Pancreas (tissue), 10 donors: ENCODE measurements at regions not wholly inside any gene's neighbourhood (a gene's known extent, or its start where the extent isn't known, plus 50 kb on each side); places are given as distances from the start of the nearest gene placed in this dataset.

ENCODE experiments used
- ATAC-seq, 4 donors: fragments of 200-7000 bp; cut with Tn5 transposase; one replicate each; pipeline versions ENCODE4 v1.8.0 to v1.9.1; 2020; ENCODE audit warnings: mild to moderate bottlenecking in 4 of 4, moderate library complexity in 4 of 4
- DNase-seq, 6 donors: peaks; one replicate each; pipeline ENCODE4 v3.0.0-alpha.2; 2020
- FAIRE-seq: peaks from 2 replicates; lab custom pipeline; 2012; peaks lifted over from hg19 to GRCh38; lab: Jason Lieb, UNC
- H3K27ac ChIP-seq, 4 donors: fragments of 200-600 bp; sonication (generic); 1 replicate in 3 of 4; 2 replicates in 1 of 4; pipeline versions ENCODE4 v1.5.0 to v1.8.0; 2020
- H3K27me3 ChIP-seq, 4 donors: fragments of 200-600 bp; one replicate each; pipeline ENCODE4 v1.8.0; 2021
- H3K36me3 ChIP-seq, 3 donors: fragments of 200-600 bp; sonication (generic) in 1 of 3; one replicate each; pipeline versions ENCODE4 v1.5.0 to v1.8.0; 2020 to 2021
- H3K4me1 ChIP-seq, 3 donors: fragments of 200-600 bp; one replicate each; pipeline ENCODE4 v1.8.0; 2021
- H3K4me3 ChIP-seq, 4 donors: fragments of 200-600 bp; sonication (generic) in 2 of 4; one replicate each; pipeline versions ENCODE4 v1.5.0 to v1.8.0; 2020 to 2021
- H3K9me3 ChIP-seq, 4 donors: fragments of 200-600 bp; one replicate each; pipeline ENCODE4 v1.8.0; 2021
- WGBS, 2 donors: extraction: QIAGEN DNeasy Blood & Tissue Kit; methylation state at CpG; one replicate each; pipeline ENCODE4 v1.1.7; 2013; 5-methylcytosine and 5-hydroxymethylcytosine counted together
- intact Hi-C, 3 donors: fragments of 100-400 bp; cut with DNase I; formaldehyde crosslinking; loops; one replicate each; pipeline versions ENCODE4 v1.11.1 to v1.14.2; 2022
- TF ChIP-seq, protein P1 (sequence below), 4 donors: fragments of 200-600 bp; sonication (generic) in 3 of 4; IDR thresholded peaks; one replicate each; pipeline versions ENCODE4 v1.5.0 to v1.8.0; 2021; ENCODE audit warnings: antibody characterized with exemption in 4 of 4
- donor health status: healthy with polysubstance abuse.
- donor health status: DM: no; HTN: no; CAD: no; lungs with moderate emphysema.
- donor health status: DM: no; HTN: no; CAD: no.
- donor health status: control.
- donor health status: control.
- donor health status: Bipolar disorder and iron deficiency.
- donor health status: DM: yes; HTN: yes; CAD: no.
- donor health status: DM: no; HTN: no; CAD: no.
- donor health status: DM: no; HTN: no; CAD: no.
- donor health status: DM: yes; HTN: yes; CAD: no.

DNA sequence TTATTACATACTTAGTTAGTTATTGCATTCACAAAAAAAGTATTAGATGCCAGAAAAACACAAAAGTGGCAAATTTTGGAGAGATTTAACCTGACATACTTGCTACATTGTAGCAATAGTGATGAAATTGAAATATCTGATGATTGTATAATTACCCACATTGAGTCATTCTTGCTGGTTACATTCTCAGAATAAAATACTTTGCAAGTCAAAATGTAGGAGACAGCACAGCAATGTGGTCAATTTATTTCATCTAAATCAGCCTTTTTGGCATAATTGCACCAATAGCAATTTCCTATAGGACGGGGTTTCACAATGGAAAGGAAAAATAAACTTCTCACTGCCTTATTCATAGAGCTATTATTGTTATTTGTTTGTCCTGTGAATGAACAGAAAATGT, 125.0 kb upstream of the ETV6 start:
- ATAC-seq (no peak), DNase-seq (no peak), FAIRE-seq (no peak)
- TF ChIP-seq, protein P1, sequence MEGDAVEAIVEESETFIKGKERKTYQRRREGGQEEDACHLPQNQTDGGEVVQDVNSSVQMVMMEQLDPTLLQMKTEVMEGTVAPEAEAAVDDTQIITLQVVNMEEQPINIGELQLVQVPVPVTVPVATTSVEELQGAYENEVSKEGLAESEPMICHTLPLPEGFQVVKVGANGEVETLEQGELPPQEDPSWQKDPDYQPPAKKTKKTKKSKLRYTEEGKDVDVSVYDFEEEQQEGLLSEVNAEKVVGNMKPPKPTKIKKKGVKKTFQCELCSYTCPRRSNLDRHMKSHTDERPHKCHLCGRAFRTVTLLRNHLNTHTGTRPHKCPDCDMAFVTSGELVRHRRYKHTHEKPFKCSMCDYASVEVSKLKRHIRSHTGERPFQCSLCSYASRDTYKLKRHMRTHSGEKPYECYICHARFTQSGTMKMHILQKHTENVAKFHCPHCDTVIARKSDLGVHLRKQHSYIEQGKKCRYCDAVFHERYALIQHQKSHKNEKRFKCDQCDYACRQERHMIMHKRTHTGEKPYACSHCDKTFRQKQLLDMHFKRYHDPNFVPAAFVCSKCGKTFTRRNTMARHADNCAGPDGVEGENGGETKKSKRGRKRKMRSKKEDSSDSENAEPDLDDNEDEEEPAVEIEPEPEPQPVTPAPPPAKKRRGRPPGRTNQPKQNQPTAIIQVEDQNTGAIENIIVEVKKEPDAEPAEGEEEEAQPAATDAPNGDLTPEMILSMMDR (IDR thresholded peaks at IDR 0.05) = no peak
- Histone ChIP-seq H3K27me3 (no peaks in the 10 kb centered on the region), H3K36me3 (no peaks in the 10 kb centered on the region), H3K4me1 (no peaks in the 10 kb centered on the region), H3K4me3 (no peak overlapping the region), H3K27ac (no peak overlapping the region), H3K9me3 (no peaks in the 10 kb centered on the region)
- intact Hi-C loops = no loop called here
- 76 to 92% methylated on average over 1 of the region's 1 CpG for WGBS, 2 donors

DNA sequence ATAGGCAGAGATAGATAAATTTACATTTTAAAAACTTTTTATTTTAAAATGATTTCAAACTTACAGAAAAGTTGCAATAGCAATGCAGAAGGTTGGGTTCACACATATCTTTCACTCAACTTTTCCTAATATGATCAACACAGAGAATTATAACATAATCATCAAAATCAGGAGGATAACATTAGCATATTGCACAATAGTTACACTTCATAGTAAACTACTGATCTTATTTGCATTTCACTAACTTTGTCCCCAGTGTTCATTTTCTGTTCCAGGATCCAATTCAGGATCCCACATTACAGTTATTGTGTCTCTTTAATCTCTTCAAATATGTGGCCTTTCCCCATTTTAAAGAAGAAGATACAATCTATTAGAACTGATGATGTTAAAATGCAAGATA, 115.4 kb upstream of the ETV6 start:
- Histone ChIP-seq H3K27ac (no peak overlapping the region), H3K4me1 (no peaks in the 10 kb centered on the region), H3K9me3 (no peaks in the 10 kb centered on the region), H3K27me3 (no peaks in the 10 kb centered on the region), H3K4me3 (no peak overlapping the region), H3K36me3 (no peaks in the 10 kb centered on the region)
- TF ChIP-seq, protein P1 (IDR thresholded peaks at IDR 0.05) = no peak
- intact Hi-C loops = no loop called here
- no peak for DNase-seq
- no peak for ATAC-seq
- no peak for FAIRE-seq

DNA sequence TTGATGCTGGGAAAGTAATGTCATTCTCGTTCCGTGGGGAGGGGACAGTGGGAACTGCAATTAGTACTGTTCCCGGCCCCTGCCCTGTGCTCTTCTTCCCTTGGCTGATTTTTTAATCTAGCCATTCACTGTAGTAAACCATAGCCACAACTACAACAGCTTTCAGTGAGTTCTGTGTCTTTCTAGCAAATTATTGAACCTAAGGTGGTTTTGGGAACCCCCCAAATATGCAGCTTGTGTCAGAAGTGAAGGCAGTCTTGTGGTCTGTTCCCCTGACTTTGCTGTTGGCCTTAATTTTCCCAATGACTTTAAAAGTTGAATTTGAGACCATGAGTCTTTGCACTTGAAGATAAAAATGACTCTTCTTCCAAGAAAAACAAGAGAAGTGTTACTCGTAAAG, 114.3 kb upstream of the ETV6 start:
- WGBS, 2 donors = 88 to 92% methylated on average over 4 of the region's 4 CpGs
- intact Hi-C loops = no loop called here
- no peaks in the 10 kb centered on the region for H3K36me3 ChIP-seq
- no peaks in the 10 kb centered on the region for H3K9me3 ChIP-seq
- H3K4me3 ChIP-seq = no peak overlapping the region
- no peak for FAIRE-seq
- no peaks in the 10 kb centered on the region for H3K4me1 ChIP-seq
- H3K27ac ChIP-seq = no peak overlapping the region
- ATAC-seq = no peak
- no peaks in the 10 kb centered on the region for H3K27me3 ChIP-seq
- TF ChIP-seq, protein P1 (IDR thresholded peaks at IDR 0.05) = no peak
- no peak for DNase-seq

DNA sequence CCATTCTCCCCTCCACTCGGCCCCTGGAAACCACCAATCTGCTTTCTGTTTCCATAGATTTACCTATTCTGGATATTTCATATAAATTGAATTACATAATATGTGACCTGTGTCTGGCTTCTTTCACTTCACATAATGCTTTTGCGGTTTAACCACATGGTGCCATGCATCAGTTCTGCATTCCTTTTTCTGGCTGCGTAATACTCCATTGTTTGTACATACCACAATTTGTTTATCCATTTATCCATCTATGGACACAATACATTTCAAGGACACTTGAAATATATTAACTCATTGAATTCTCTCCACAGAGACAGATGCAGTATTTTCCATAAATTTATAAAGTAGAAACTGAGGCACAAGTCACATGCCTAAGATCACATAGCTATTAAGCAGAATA, 110.3 kb upstream of the ETV6 start:
- TF ChIP-seq, protein P1 (IDR thresholded peaks at IDR 0.05) = no peak
- 87 to 96% methylated on average over 3 of the region's 3 CpGs for WGBS, 2 donors

DNA sequence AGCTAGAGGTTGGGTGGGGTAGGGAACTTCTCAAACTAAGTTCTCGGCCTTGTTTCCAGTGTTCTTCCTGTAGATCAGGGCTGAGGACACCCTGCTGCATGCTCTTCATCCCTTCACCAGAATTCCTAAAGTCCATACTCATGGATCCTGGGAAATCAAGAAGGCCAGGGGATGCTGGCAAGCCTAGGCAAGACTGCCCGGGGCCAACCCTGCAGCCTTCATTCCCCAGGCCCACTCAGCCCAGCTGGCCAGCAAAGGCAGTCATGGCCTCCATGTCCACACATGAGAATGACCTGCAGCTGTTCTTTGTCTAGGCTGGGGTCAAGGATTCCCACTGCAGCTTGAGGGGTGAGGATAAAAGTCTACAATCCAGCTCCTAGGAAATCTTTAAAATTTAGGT, 109.3 kb upstream of the ETV6 start:
- FAIRE-seq = no peak
- 90 to 98% methylated on average over 2 of the region's 2 CpGs for WGBS, 2 donors
- TF ChIP-seq, protein P1 (IDR thresholded peaks at IDR 0.05) = no peak
- DNase-seq = no peak
- H3K27ac ChIP-seq = no peak overlapping the region
- H3K4me3 ChIP-seq = no peak overlapping the region
- H3K36me3 ChIP-seq = no peaks in the 10 kb centered on the region
- ATAC-seq = no peak
- H3K4me1 ChIP-seq = no peaks in the 10 kb centered on the region
- H3K9me3 ChIP-seq = no peaks in the 10 kb centered on the region
- H3K27me3 ChIP-seq = no peaks in the 10 kb centered on the region
- intact Hi-C loops = no loop called here

More for the DNA sequence above, 110.3 kb upstream of the ETV6 start:
- H3K27me3 ChIP-seq = no peaks in the 10 kb centered on the region
- FAIRE-seq (no peak), DNase-seq (no peak), ATAC-seq (no peak)
- no peaks in the 10 kb centered on the region for H3K9me3 ChIP-seq
- H3K27ac ChIP-seq = no peak overlapping the region
- intact Hi-C loops = no loop called here
- H3K4me3 ChIP-seq = no peak overlapping the region
- no peaks in the 10 kb centered on the region for H3K36me3 ChIP-seq
- H3K4me1 ChIP-seq = no peaks in the 10 kb centered on the region
